CD4-positive, alpha-beta T cell treated with Interleukin-21 for 1 hour (primary cell): ENCODE measurements at regions not wholly inside any gene's neighbourhood (a gene's known extent, or its start where the extent isn't known, plus 50 kb on each side); places are given as distances from the start of the nearest gene placed in this dataset.
"Not testable (repeated sequence)": the region's sequence is repeated elsewhere in the genome, so short reads cannot be mapped to it uniquely, and the experiment has no call there.

Experiments
- DNase-seq: peaks from one replicate; pipeline ENCODE4 v3.0.0-alpha.2; 2020

DNA sequence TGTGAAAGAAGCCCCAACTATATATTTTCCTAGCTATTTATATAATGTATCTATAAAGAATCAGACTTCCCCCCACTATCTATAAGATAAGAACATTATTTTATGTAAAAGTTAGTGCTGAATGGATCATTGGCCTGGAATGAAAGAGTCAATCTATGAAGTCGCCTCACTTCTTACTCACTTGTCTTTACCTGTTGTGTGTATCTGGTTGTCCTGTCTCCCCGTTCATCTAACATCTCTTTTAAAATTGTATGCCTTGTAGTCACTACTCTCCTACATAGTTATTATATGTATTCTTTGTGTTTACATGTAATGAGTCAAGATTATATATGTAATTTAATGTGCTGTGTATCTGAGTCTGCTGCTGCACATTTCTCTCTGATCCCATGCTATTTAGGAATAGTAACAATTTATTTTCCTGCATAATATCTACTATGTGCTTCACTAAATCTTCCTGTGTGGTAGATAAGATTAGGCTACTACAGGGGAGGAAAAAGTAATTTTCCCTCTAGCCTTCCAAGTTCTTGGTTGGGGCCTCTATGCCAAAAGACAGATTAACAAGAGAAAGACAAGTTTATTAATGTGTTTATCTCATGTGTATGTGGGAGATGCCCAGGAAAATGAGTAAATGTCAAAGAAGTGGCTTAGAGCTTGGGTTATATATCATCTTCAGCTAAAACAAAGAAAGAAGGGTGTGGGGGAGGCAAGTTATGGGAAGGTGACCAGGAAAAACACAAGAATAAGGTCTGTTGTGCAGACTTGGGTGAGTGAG is 77.6 kb upstream of the FRMPD4 start:
- DNase-seq = no peak

DNA sequence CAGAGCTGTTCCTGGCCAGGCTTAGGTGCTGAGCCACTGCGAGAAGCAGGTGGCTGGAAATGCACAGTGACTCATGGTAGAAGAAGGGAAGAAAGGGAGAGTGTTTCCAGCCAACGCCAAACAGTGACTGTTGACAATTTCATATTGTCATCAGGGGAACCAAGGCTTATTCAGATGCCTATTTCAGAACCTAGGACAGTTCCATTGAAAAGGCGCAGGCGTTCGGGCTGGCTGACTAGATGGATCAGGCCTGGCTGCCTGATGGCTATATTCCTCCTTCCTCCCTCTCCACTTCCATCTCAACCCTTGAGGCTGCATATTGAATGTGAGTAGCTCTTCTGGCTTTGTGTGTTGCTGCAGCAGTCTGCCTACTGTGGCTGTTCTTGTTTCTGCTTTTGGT is 73.0 kb upstream of the FRMPD4 start:
- no peak for DNase-seq

DNA sequence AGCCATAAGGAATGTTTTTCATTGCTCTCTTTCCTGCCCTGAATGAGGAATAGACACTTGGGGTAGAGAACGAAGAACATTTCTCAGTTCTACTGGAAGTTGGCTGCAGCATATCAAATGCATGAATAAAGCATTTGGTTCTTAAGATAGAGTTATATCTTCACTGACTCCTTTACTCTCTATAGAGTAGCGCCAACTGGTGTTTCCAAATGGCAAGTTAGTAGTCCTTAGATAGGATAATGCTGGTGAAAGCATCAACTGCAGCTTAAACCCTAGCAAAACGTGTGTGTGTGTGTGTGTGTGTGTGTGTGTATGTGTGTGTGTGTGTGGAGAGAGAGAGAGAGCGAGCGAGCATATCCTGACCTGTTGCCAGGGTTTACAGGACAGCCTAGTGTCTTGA is 62.2 kb upstream of the FRMPD4 start:
- no peak for DNase-seq

DNA sequence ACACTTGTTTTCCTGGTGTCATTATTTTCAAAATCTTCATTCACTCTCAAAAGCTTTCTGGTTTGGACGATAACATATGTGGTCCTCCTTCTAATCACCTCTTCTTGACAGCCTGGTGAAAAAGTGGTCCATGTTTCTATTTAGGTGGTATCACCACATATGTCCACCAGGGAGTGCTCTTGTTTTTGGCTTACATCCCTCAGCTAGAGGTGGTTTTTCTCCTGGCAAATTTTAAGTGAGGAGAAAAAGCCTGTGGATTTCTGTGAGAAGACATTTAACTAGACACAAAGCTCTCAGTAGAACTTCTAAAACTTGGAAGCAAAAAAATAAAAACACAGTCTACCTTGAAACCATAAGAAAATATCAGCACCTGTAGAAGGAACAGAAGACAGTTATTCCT is 58.0 kb upstream of the FRMPD4 start:
- DNase-seq = no peak

DNA sequence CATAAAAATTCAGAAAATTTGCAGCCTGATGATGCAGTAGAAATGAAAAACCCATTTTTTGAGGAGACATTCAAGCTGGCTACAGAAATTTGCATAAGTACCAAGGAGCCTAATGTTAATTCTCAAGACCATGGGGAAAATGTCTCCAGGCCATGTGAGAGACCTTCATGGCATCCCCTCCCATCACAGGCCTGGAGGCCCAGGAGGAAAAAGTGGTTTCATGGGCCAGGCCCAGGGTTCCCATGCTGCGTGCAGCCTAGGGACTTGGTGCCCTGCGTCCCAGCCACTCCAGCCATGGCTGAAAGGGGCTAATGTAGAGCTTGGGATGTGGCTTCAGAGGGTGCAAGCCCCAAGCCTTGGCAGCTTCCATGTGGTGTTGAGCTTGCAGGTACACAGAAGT is 55.3 kb upstream of the FRMPD4 start:
- DNase-seq = not testable (repeated sequence)
